Upper lobe of right lung (tissue), 1 donor: ENCODE measurements at regions not wholly inside any gene's neighbourhood (a gene's known extent, or its start where the extent isn't known, plus 50 kb on each side); places are given as distances from the start of the nearest gene placed in this dataset.
A peak's percentile ranks its signal among the peaks of the same experiment; 100 is the strongest.

Experiments used
- ATAC-seq: fragments of 200-7000 bp; cut with Tn5 transposase; one replicate; pipeline ENCODE4 v1.9.1; 2020; ENCODE audit warnings: mild to moderate bottlenecking, moderate library complexity
- DNase-seq: peaks from one replicate; pipeline ENCODE4 v3.0.0-alpha.2; 2020
- H3K27ac ChIP-seq: fragments of 200-600 bp; one replicate; pipeline ENCODE4 v1.8.0; 2022
- H3K27me3 ChIP-seq: fragments of 200-600 bp; one replicate; pipeline ENCODE4 v1.8.0; 2022; ENCODE audit warnings: mild to moderate bottlenecking
- H3K36me3 ChIP-seq: fragments of 200-600 bp; one replicate; pipeline ENCODE4 v1.8.0; 2022
- H3K4me1 ChIP-seq: fragments of 200-600 bp; one replicate; pipeline ENCODE4 v1.8.0; 2022
- H3K4me3 ChIP-seq: fragments of 200-600 bp; one replicate; pipeline ENCODE4 v1.8.0; 2022; ENCODE audit warnings: mild to moderate bottlenecking
- H3K9me3 ChIP-seq: fragments of 200-600 bp; one replicate; pipeline ENCODE4 v1.8.0; 2022
- CTCF ChIP-seq: fragments of 200-600 bp; IDR thresholded peaks from one replicate; pipeline ENCODE4 v1.8.0; 2022; ENCODE audit warnings: antibody characterized with exemption
- intact Hi-C: fragments of 100-400 bp; cut with DNase I; formaldehyde crosslinking; loops from one replicate; pipeline ENCODE4 v1.11.0; 2022
- donor health status: DM: no; HTN: yes; CAD: no; lungs with severe emphysema.

GRCh38 chr15:93327364-93327763 is 238.4 kb upstream of the RGMA start:
- Histone ChIP-seq H3K4me1 (no peaks in the 10 kb centered on the region), H3K36me3 (no peaks in the 10 kb centered on the region), H3K9me3 (no peaks in the 10 kb centered on the region), H3K27me3 (no peaks in the 10 kb centered on the region), H3K27ac (no peak overlapping the region), H3K4me3 (no peak overlapping the region)
- no peak for TF ChIP-seq CTCF
- intact Hi-C loops = no loop called here
- ATAC-seq (no peak), DNase-seq (no peak)

- H3K4me3 ChIP-seq = no peak overlapping the region
- no peak for TF ChIP-seq CTCF
- no peaks in the 10 kb centered on the region for H3K4me1 ChIP-seq
- DNase-seq (no peak), ATAC-seq (no peak)
- no peaks in the 10 kb centered on the region for H3K27me3 ChIP-seq
- no peaks in the 10 kb centered on the region for H3K36me3 ChIP-seq
- H3K27ac ChIP-seq = no peak overlapping the region
- intact Hi-C loops = no loop called here
- H3K9me3 ChIP-seq = no peaks in the 10 kb centered on the region
Measured at GRCh38 chr15:93324186-93324975, 235.4 kb upstream of the RGMA start.

GRCh38 chr15:93321881-93322282 is 232.9 kb upstream of the RGMA start:
- ATAC-seq (peak; percentile 92), DNase-seq (peak; percentile 72)
- no peaks in the 10 kb centered on the region for H3K9me3 ChIP-seq
- no peak overlapping the region for H3K4me3 ChIP-seq
- H3K27ac ChIP-seq = peak overlapping the region; percentile 19
- TF ChIP-seq CTCF = no peak
- no peaks in the 10 kb centered on the region for H3K36me3 ChIP-seq
- no peaks in the 10 kb centered on the region for H3K27me3 ChIP-seq
- H3K4me1 ChIP-seq = no peaks in the 10 kb centered on the region
- intact Hi-C loops = no loop called here

- intact Hi-C loops = no loop called here
- no peak for ATAC-seq
- Histone ChIP-seq H3K36me3 (no peaks in the 10 kb centered on the region), H3K4me1 (no peaks in the 10 kb centered on the region), H3K27me3 (no peaks in the 10 kb centered on the region), H3K4me3 (no peak overlapping the region), H3K27ac (no peak overlapping the region), H3K9me3 (no peaks in the 10 kb centered on the region)
- DNase-seq = no peak
- TF ChIP-seq CTCF = no peak
Measured at GRCh38 chr15:93319121-93319814, 230.3 kb upstream of the RGMA start.

GRCh38 chr15:93317772-93318171 is 228.8 kb upstream of the RGMA start:
- H3K27ac ChIP-seq = no peak overlapping the region
- DNase-seq = no peak
- no peaks in the 10 kb centered on the region for H3K9me3 ChIP-seq

More at GRCh38 chr15:93317772-93318171, 228.8 kb upstream of the RGMA start:
- intact Hi-C loops = no loop called here
- H3K27me3 ChIP-seq = no peaks in the 10 kb centered on the region
- no peaks in the 10 kb centered on the region for H3K36me3 ChIP-seq
- ATAC-seq = no peak
- H3K4me1 ChIP-seq = no peaks in the 10 kb centered on the region
- H3K4me3 ChIP-seq = no peak overlapping the region
- no peak for TF ChIP-seq CTCF
